Lower leg skin (tissue), 4 donors: ENCODE measurements at regions not wholly inside any gene's neighbourhood (a gene's known extent, or its start where the extent isn't known, plus 50 kb on each side); places are given as distances from the start of the nearest gene placed in this dataset.

Experiments used
- DNase-seq, 2 donors: peaks; one replicate each; pipeline ENCODE4 v3.0.0-alpha.2; 2019; ENCODE audit warnings: low spot score in 2 of 2
- H3K4me3 ChIP-seq: fragments of 200-600 bp; sonication (generic); 2 replicates; pipeline ENCODE4 v1.5.1; 2017; ENCODE audit warnings: mild to moderate bottlenecking, low read depth; ENCODE audit not compliant: poor library complexity, severe bottlenecking
- POLR2A ChIP-seq, 2 donors: fragments of 450-650 bp; IDR thresholded peaks; one replicate each; pipeline ENCODE4 v1.6.1; 2016 to 2017; ENCODE audit warnings: antibody characterized with exemption in 2 of 2, mild to moderate bottlenecking in 1 of 2, moderate library complexity in 1 of 2
- WGBS, 2 donors: methylation state at CpG; one replicate each; pipeline ENCODE4 v1.1.5; 2018; 5-methylcytosine and 5-hydroxymethylcytosine counted together
- intact Hi-C: fragments of 100-400 bp; cut with DNase I; formaldehyde crosslinking; loops from one replicate; pipeline ENCODE4 v1.15.0; 2023; ENCODE audit warnings: low total_unique reads
- TF ChIP-seq, protein P1 (sequence below), 3 donors: fragments of 450-650 bp; IDR thresholded peaks; one replicate each; pipeline ENCODE4 v1.5.1; 2016; ENCODE audit warnings: antibody characterized with exemption in 3 of 3, mild to moderate bottlenecking in 3 of 3, moderate library complexity in 2 of 3

DNA sequence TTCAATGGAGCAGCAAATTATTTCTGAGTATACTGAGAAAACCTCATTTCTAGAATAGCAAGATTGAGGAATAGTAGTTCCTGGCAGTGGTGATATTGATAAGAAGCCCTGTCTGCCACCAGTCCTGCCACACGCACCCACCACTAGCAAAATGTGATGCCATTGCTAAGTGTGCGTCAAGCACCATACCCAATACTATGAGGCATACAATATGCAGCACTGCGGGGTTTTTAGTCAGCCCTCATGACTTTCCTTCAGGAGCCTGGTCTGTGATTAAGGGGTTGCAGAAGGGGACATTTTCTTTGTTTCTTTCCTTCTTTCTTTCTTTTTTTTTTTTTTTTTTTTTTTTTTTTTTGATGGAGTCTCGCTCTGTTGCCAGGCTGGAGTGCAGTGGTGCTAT lies 128.7 kb upstream of the USP38 start:
- WGBS, 2 donors: 91 to 96% methylated on average over 3 to 4 of the region's 4 CpGs
- intact Hi-C loops: no loop called here
- TF ChIP-seq, protein P1, sequence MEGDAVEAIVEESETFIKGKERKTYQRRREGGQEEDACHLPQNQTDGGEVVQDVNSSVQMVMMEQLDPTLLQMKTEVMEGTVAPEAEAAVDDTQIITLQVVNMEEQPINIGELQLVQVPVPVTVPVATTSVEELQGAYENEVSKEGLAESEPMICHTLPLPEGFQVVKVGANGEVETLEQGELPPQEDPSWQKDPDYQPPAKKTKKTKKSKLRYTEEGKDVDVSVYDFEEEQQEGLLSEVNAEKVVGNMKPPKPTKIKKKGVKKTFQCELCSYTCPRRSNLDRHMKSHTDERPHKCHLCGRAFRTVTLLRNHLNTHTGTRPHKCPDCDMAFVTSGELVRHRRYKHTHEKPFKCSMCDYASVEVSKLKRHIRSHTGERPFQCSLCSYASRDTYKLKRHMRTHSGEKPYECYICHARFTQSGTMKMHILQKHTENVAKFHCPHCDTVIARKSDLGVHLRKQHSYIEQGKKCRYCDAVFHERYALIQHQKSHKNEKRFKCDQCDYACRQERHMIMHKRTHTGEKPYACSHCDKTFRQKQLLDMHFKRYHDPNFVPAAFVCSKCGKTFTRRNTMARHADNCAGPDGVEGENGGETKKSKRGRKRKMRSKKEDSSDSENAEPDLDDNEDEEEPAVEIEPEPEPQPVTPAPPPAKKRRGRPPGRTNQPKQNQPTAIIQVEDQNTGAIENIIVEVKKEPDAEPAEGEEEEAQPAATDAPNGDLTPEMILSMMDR (IDR thresholded peaks at IDR 0.05): no peak
- TF ChIP-seq POLR2A (IDR thresholded peaks at IDR 0.05): no peak
- H3K4me3 ChIP-seq: no peak overlapping the region
- DNase-seq: no peak

DNA sequence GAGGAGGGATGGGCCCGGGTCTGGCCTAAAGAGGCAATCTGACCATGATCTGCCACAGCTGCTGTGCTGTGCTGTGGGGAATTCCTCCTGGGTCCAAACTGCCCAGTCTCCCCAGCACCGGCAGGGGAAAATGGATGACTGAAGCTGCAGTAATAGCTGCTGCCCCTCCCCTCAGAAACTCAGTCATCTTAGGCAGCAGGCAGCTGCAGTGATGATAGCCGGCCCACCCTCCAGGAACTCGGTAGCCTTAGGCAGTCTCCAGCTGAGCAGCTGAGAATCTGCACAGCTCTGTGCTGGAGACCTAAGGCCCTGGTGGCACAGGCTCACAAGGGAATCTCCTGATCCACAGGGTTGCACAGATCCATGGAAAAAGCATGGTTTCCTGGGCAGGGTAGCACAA lies 113.4 kb upstream of the USP38 start:
- intact Hi-C loops: no loop called here
- H3K4me3 ChIP-seq: no peak overlapping the region
- no peak for DNase-seq
- no peak for TF ChIP-seq POLR2A (IDR thresholded peaks at IDR 0.05)
- 38 to 71% methylated on average over 1 of the region's 4 CpGs for WGBS, 2 donors

DNA sequence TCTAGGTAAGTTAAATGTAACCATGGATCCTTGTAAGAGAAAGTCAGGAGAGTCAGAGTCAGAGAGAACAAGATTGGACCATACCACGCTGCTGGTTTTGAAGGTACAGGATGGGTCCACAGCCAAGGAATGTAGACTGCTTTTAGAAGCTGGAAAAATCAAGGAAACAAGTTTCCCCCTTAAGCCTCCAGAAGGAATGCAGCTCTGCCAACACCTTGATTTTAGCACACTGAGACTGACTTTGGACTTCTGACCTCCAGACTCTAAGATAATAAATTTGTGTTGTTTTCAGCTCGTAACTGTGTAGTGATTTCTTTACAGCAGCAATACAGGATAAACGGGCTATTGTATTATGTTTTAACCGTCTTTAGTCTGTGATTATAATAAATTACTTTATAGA lies 108.0 kb upstream of the USP38 start:
- no peak for TF ChIP-seq POLR2A (IDR thresholded peaks at IDR 0.05)
- TF ChIP-seq, protein P1 (IDR thresholded peaks at IDR 0.05): no peak
- H3K4me3 ChIP-seq: no peak overlapping the region
- intact Hi-C loops: no loop called here
- no peak for DNase-seq
- 53 to 60% methylated on average over 4 of the region's 4 CpGs for WGBS, 2 donors

DNA sequence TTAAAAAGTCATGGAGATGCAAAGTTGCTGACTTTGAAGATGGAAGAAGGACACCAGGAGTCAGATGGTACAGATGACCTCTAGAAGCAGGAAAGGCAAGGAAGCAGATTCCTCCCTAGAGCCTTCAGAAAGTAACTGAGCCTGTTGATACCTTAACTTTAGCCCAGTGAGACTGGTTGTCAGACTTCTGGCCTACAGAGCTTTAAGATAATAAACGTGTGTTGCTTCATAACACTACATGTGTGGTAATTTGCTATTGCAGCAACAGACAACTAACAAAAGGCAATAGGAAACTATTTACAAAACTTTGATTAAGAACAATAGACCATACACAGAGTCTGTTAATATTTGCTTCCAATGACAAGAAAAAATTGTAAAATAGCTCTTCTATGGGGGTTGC lies 102.0 kb upstream of the USP38 start:
- intact Hi-C loops: no loop called here
- WGBS, 2 donors: 70 to 78% methylated on average over 1 of the region's 1 CpG
- TF ChIP-seq, protein P1 (IDR thresholded peaks at IDR 0.05): no peak
- no peak for TF ChIP-seq POLR2A (IDR thresholded peaks at IDR 0.05)
- H3K4me3 ChIP-seq: no peak overlapping the region
- no peak for DNase-seq

DNA sequence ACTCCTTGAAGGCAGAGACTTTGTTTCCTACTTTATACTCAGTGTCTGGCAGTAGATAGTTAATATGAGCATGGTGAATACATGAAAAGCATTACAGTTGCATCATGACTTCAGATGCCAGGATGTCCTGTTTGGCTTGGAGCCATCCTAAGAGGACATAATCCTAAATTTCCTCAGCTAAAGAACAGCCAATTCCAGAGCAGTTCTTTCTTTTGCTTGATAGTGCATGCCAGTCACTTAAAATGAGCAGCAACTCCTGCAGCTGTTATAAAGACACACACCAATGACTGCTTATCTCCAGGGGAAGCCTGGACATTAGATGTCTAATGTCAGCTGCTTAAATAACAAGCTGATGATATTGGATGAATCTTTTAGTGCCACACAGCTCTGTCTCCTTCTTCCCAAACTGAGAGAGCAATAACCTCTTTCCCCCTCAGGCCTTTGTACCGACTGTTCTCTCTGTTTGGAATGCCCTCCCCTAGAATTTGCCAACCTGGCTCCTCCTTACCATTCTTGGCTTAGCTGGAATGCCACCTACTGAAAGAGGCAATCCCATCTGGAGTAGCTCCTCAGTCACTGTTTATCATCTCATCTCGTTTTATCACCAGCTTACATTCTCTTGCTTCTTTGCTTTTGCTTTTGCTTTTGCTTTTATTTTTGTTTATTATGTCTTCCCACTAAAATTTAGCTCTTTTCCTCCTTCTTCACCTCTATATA lies 100.8 kb upstream of the USP38 start:
- 17 to 20% methylated on average over 2 of the region's 2 CpGs for WGBS, 2 donors
- DNase-seq: no peak
- intact Hi-C loops: no loop called here
- H3K4me3 ChIP-seq: no peak overlapping the region
- TF ChIP-seq POLR2A (IDR thresholded peaks at IDR 0.05): no peak
- TF ChIP-seq, protein P1 (IDR thresholded peaks at IDR 0.05): no peak

DNA sequence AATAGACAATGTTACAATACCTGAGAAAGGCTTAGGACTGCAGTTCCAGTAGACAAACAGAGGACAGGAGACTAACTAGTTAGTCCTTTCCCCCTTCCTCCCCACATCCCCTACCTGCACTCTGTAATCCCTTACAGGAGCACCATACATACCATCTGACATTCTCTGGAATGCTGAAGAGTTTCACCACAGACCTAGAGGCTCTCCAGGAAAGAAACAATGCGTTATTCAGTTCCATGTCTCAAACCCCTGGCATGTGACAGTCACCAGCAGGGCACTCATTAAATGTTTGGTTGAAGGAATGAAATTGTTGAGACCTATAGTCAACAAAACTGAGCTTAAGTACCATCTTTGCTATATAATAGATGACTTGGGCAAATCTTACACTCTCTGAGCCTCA lies 100.2 kb upstream of the USP38 start:
- TF ChIP-seq, protein P1 (IDR thresholded peaks at IDR 0.05): no peak
- TF ChIP-seq POLR2A (IDR thresholded peaks at IDR 0.05): no peak
- DNase-seq: no peak
- H3K4me3 ChIP-seq: no peak overlapping the region
- 79 to 81% methylated on average over 1 of the region's 1 CpG for WGBS, 2 donors
- intact Hi-C loops: no loop called here
